Putamen (tissue), 1 donor: ENCODE measurements at regions not wholly inside any gene's neighbourhood (a gene's known extent, or its start where the extent isn't known, plus 50 kb on each side); places are given as distances from the start of the nearest gene placed in this dataset.

Source experiments
- DNase-seq: peaks from one replicate; pipeline ENCODE4 v3.0.0-alpha.2; 2016; ENCODE audit warnings: low spot score

DNA sequence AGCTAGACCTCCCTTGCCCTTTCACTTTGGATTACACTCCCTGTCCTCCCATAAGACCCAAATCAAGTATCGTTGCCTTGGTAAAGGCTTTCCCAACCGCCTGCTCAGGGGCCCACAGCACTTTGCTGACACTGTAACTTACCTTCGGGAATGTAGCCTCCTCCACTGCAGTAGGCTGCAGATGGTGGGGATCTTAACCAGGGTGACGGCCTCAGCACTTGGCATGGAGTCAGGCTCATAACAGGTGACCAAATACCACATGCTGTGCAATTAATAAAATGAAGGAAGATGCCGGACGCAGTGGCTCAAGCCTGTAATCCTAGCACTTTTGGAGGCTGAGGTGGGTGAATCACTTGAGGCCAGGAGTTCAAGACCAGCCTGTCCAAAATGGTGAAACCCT, 88.7 kb upstream of the IRF2BP2 start:
- DNase-seq = no peak

DNA sequence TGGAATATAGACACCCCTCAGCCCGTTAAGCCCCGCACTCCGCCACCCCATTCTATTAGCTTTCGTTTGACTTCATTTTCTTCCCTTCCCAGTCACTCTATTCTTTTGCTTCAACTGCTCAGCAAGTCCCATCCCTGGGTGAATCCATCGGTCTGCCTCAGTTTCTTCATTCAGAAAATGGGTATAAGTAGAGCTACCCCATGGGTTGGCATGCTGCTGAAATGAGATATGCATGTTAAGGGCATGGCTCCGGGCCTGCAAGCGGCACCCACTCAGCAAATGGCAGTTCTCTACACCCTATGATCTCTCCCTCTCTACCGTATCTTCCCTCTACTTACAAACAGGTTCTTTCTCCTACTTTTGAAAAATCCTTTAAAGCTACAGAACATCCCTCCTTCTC, 87.8 kb upstream of the IRF2BP2 start:
- DNase-seq = no peak

DNA sequence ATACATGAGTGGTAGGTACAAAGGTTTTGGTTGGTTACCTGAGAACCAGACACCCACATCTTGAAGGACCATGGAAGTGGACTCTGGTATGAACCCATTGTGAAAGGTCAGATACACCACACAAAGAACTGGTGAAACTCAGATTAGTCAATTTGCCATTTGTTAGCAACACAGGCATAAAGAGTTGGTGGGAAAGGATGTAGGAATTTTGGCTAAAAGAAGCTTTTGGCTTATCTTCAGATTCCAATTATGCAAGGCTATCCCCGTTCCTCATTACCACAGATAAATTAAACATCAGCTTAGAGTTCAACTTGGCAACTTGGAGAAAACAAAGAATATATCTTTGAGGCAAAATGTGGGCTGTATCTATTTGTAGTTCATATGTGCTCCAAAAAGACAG, 87.0 kb upstream of the IRF2BP2 start:
- DNase-seq = no peak

DNA sequence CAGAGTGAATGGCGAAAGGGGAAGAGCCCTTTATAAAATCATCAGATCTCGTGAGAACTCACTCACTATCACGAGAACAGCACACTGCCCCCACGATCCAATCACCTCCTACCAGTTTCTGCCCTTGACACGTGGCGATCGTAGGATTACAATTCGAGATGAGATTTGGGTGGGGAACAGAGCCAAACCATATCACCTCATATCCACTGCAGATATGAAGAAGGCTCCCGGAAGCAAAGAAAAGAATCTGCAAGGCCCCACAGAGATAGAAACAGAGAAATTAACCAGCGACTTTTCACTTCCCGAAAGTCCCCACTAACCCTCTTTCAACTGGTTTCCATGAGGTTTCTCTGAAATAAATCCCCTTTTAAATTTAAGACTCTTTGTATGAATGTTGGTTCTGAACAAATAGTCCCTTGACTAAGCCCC, 86.2 kb upstream of the IRF2BP2 start:
- no peak for DNase-seq

DNA sequence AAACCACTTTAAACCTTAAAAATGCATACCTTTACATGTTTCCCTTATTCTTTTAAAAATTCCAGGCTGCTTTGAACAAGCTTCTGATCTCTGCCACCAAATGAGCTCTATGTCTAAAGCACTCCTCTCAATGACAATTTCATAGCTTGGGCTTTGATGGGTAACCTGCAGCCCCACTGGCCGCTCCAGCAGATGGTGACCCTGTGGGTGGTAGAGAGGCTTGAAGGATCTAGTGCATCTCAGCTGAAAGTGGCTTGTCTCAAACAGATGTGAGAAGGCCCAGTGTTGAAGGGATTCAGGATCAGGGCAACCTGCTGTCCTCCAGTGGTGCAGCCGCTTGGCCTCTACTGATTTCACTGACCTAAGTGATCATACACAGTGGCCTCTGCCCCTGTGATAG, 84.7 kb upstream of the IRF2BP2 start:
- DNase-seq = no peak

DNA sequence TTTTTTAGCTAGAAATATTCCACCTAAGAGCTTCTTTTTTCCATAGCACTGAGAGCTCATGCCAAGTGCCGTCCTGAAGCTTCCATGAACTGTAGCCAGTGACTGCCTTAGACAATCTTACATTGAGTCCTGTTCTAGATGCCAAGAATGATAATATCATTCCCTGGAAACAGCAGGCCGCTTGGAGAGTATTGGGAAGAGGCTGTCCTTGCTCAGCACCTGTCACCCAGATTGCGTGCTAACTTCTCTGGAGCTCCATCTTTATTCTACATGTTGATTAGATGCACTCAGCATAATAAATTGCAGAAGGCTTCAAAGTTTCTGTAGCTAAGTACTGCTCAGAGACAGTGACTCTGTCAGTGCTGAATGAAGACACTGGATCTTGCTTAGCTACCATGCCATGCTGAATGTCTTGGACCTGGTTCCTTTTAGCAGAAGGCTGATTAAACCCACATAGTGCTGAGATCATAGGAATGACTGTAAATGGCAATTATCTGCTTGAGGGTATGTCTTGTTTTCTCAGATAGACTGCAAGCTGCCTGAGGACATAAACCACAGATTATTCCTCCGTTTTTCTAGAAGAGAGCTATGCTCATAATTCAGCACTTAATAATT, 83.1 kb upstream of the IRF2BP2 start:
- no peak for DNase-seq

DNA sequence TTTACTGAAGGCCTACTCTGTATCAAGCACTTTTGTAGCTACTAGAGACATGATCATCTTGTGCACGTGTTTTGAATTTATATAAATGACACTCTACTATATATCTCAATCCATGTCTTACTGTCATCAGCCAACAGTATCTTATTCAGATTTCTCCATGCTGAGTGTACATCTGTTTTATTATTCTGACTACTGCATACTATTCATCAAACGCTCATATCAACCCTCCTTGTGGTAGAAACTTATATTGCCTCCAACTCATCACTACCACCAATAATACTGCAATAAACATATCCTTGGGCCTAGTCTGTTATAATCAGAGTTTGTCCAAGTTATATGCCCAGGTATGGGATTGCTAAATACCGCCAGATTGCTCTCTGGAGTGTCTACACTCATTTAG, 81.6 kb upstream of the IRF2BP2 start:
- no peak for DNase-seq

DNA sequence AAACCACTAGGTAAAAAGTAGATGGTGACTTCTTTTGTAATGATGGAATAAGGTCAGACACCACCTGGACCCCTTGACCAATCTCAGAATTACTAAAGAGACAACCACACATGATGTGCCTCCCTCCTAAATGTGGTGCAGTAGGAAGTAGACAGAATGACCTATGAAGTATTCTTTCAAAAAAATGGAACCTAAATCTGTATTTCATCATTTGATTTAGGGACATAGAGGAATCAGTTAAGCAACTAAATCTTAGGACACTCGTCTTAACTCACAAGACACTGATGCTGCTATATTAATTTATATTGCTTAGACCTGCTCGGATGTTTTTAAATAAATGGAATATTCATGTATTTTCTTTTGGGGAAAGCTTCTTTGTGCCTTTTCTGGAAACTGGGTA, 80.9 kb upstream of the IRF2BP2 start:
- DNase-seq = no peak

DNA sequence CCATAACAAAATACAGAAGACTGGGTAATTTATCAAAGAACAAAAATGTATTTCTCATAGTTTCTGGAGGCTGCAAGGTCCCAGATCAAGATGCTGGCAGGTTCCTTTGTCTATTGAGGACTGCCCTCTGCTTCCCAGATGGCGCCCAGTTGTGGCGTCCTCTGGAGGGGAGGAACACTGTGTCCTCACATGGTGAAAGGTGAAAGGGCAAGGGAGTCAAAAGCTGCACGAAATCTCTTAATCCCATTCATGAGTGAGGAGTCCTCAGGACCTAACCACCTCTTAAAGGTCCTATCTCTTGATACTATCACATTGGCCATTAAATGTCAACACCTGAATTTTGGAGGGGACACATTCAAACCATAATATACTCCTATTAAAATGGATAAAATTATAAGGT, 79.3 kb upstream of the IRF2BP2 start:
- DNase-seq = no peak

DNA sequence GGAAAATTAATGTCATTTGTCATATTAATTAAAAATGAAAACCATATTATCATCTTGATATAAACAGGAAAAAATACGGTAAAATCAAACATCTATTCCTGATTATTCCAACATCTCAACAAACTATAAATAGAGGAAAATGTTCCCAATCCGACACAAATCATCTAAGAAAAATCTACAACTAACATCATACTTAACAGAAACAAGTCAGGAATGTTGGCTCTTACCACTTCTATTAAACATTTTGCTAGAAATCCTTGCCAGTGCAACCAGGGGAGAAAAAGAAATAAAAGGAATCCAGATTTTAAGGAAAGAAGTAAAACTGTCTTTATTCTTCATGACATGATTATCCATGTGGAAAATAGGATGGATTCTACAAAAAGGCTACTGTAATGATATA, 77.0 kb upstream of the IRF2BP2 start:
- DNase-seq = no peak

DNA sequence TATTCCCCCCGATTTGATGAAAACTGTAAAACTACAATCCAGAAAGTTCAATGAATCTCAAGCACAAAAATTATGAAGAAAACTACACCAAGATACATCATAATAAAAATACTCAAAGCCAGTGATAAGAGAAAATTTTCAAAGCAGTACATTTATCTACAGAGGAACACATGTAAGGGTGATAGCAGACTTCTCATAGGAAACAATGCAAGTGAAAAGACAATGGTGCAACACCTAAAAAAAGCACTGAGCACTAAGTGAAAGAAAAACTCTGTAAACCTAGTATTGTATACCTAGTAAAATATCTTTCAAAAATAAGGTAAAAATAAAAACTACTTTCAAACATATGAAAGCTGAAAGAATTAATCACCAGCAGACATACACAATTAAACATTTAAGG, 76.1 kb upstream of the IRF2BP2 start:
- no peak for DNase-seq

DNA sequence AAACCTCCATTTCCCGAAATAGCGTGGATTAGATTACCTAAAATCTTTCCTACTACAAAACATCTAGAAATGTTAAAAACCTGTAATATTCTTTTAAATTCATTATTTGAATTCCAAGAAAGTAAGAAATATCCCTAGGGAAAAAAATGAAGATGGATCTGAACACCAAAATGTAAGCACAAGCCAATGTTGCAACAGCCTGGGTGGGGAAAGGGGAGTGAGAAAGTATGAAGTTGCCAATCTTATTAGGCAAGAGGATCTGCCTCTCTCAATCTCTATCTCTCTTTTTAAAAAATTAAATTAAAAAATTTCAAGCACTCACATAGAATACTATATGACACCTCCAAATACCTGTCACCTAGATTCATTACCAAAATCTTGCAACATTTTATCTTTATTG, 74.9 kb upstream of the IRF2BP2 start:
- no peak for DNase-seq

DNA sequence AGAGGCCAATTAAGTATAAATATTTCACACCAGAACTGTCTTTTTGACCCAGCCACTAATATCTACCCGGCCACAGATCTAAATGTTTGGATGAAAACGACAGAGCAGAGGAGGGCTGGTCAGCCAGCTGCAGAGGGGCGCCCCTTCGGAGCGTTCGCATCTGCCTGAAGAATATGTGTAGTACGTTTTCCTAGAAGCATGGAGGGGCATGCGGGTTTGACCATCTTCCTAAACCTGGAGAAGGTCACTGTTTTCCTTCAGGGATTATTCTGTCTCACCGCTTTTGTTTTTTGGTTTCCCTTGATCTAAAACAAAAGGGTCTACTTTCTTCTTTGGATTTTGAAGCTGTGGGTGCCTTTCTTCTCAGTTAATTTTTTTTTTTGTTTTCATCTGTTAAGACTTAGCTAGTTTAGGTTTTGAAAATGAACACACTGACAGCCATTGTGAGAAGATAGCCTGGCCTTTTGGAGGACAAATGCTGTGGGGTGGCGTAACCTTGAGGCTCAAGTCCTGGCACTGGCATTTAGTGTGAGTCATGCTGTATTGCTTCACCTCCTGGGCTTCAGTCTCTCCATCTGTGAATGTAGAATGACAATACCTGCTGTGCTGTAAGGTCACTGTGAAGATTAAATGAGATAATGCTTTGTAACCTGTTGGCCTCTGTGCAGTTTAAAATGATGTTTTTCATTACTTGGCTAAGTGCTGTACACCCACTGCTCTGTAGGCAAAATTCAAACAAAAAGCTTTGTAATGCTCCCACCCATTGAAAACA, 74.1 kb upstream of the IRF2BP2 start:
- DNase-seq = no peak

DNA sequence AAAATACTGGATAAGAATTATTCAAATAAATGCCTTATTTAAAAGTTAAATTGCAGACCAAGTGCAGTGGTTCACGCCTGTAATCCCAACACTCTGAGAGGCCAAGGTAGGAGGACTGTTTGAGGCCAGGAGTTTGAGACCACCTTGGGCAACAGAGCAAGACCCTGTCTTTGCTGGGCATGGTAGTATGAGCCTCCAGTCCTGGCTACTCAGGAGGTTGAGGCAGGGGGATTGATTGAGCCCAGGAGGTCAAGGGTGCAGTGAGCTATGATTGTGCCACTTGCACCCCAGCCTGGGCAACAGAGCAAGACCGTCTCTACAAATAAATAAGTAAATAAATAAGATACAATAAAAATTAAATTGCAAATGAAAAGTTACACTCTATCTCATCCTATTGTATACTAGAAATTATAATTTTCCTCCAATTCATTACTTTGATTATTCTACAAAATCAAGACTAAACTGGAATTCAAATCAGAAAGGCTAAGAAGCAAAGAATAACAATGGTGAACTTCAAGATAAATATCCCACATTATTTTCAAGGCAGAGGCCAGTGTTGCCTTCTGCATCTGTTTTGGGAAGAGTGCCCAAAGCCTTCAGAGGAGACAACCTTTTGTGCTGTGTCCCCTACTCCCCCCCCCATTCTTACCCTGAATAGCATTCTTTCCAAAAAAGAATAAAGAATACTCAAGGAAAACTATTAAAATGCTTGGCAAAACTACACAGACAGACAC, 73.3 kb upstream of the IRF2BP2 start:
- no peak for DNase-seq

DNA sequence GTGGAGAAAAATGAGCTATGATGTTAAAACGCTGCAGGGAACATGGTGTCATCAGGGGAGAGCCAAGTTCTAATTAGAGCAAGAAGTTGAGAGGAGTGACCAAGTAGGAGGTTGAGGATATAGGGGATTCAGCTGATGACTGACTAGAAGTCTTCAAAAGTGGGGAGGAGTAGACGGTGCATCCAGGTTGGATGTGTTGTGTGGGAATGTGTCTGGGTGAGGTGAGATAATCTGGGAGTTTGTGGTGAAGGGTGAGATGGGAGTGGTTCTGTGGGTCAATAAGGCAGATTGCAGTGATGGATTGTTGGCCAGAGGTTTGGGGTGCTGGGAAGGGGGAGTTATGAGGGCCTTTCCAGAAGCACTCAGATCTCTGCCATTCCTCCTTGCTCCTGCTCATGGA, 72.0 kb upstream of the IRF2BP2 start:
- no peak for DNase-seq

DNA sequence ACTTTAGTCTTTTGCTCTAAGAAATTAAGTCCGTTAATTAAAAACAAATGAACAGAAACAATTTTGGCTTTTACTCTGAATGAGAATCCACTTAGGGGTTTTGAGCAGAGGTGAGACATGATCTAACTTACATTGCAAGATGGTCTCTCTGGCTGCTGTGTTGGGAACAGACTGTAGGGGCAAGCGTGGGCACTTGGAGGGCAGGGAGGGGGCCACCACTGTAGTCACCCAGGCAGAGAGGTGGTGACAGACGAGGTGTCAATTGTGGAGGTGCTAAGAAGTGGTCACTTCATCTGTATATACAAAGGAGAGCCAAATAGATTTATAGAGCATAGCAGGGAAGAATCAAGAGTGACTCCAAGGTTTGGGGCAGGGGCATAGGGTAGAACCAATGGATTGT, 71.1 kb upstream of the IRF2BP2 start:
- no peak for DNase-seq

DNA sequence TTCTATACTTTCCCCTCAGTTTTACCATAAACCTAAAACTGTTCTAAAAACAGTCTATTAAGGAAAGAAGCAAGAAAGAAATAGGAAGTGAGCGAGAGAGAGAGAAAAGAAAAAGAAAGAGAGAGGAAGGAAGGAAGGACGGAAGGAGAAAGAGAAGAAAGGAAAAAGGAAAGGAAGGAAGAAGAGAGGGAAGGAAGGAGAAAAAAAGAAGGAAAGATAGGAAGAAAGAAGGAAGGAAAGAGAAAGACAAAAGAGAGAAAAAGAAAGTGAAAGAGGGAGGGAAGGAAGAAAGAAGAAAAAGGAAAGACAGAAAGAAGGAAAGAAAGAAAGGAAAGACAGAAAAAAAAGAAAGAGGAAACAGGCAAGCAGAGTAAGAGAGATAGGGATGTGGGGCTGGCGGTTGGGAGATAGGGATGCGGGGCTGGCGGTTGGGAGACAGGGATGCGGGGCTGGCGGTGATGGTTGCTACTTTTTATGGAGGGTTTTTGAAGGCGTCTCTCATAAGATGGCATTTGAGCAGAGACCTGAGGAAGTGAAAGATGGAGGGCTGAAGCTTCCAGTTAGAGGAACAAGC, 70.4 kb upstream of the IRF2BP2 start:
- no peak for DNase-seq

DNA sequence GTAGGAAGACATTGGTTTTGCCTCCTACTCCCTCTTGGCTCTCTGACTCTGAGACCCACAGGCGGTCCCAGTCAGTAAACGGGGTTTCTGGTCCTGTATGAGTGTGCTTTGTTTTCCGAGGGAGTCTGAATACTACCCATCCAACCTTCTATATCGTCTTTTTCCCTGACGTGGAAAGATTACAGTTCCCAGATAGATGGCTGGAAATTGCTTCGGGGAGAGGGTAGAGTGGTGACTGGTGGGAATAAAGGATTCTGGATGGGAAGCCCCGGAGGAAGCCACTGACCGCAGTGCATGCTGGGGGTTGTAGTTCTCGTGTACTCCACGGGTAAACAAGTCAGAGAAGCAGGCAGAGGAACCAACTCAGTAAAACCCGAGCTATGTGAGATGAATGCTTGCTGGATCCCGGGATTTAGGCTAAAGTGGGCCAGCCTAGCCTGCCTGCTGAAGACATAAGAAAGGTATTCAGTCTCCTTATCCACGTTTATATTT, 66.2 kb upstream of the IRF2BP2 start:
- peak; percentile 91 for DNase-seq

DNA sequence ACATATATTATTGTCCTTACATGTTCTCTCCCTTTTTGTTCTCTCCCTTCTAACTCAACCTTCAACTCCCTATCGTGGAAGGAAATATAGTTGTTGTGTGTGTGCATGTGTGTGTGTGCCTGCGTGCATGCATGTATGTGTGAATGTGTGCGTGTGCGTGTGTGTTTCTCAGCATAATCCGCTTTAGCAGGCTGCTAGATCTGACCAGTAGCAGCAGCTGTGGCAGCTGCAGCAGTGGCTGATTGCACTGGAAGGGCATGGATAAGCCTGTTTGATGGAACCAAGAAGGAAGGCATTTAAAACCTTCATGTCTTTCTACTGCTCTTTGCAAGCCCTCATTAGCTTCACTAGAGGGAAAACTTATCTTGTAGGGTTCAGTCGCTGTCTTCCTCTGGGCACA, 65.6 kb upstream of the IRF2BP2 start:
- no peak for DNase-seq

DNA sequence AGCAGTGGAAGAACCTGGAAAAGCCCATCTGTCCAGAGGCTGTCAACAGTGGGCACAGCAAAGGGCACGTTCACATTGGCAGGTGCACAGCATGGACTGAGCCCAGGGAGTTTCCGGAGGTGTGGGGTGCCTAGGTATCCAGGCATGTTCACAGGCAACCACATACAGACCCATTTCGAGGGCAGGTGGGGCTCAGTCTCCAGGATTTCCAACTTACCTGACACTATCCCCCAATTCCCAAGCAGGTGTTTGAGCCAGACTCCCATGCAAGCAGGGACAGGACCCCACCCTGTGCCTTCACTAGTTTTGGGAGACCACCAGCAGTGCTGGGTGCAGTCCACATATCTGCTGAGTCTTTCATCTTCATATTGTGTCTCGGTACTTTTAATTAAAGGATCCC, 65.0 kb upstream of the IRF2BP2 start:
- DNase-seq = no peak

DNA sequence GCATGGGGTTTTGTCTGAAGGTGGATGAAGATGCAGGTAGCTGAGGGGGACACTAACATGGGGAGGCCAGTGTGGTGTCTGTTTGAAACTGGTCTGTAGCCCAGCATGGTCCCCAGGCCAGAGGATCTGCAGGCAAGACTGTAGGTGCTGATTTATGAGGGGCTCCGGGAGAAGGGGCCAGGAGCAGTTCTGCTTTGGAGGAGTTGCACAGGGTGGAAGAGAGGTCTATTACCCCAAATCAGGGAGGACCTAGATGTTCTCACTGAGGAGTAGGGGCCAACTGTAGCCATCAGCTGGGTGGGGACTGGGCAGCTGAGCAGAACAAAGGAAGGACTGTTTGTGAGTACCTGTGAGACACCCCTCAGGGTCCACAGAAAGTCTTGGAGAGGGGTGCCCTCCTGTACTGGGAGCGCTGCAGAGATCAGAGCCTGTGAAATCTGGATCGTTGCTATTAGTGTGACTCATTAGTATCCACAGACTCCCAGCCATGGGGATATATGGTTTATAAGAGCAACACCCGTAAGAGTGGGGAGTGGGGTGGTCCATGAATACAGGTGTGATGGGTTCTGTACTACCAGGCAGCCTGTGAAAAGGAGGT, 64.3 kb upstream of the IRF2BP2 start:
- no peak for DNase-seq

DNA sequence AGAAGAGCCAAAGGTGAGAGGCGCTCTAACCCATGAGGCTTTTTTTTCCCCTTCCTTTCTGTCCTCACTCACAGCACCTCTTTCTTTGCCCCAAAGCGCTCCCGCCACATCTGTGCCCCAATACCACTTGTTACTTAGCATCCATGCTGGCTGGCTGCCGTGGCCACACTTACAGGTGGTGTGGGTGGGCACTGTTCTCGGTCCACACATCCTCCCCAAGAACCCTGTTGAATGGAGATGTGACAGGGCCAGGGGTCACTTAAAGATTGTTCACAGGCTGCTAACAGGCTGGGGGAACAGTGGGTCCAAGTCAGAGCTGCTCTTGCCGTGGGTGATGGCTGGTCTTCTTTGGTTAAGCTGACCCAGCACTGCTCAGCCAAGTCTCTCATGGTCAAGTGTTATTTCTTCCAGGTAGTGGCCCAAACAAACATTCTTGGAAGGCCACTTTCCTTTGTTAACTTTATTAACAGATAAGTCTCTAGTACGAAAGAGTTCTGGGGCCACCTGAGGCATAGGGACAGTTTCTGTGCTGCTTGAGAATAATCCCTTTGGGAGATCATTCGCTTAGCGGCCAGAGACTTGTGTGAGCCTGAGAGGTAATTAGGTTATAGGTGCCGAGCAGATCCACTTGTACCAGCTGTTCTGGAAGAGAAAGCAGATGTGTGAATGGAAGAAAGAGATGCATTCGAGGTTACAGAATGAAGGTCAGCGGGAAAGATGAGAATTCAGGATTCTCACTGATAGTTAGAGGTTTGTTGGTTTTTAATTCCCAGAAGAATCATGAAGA, 62.6 kb upstream of the IRF2BP2 start:
- DNase-seq = no peak
